Lung microvascular endothelial cell (primary cell): ENCODE measurements at regions not wholly inside any gene's neighbourhood (a gene's known extent, or its start where the extent isn't known, plus 50 kb on each side); places are given as distances from the start of the nearest gene placed in this dataset.

Experiments
- DNase-seq, 2 donors: peaks; one replicate each; pipeline versions ENCODE4 v3.0.0 to v3.0.0-alpha.2; 2010; ENCODE audit warnings: low read depth in 2 of 2

- no peak for DNase-seq
Measured at GRCh38 chr3:168659015-168659414, 563.3 kb upstream of the GOLIM4 start.

GRCh38 chr3:168655611-168656010, 559.9 kb upstream of the GOLIM4 start:
- no peak for DNase-seq

GRCh38 chr3:168654700-168655099, 559.0 kb upstream of the GOLIM4 start:
- no peak for DNase-seq

- no peak for DNase-seq
Measured at GRCh38 chr3:168653255-168653654, 557.5 kb upstream of the GOLIM4 start.

- no peak for DNase-seq
Measured at GRCh38 chr3:168648321-168648720, 552.6 kb upstream of the GOLIM4 start.

GRCh38 chr3:168647582-168647981, 551.9 kb upstream of the GOLIM4 start:
- DNase-seq: no peak

- DNase-seq: no peak
Measured at GRCh38 chr3:168645180-168645579, 549.5 kb upstream of the GOLIM4 start.

- DNase-seq: no peak
Measured at GRCh38 chr3:168628549-168628948, 532.8 kb upstream of the GOLIM4 start.

- DNase-seq: no peak
Measured at GRCh38 chr3:168625477-168625876, 529.8 kb upstream of the GOLIM4 start.

GRCh38 chr3:168624892-168625448, 529.2 kb upstream of the GOLIM4 start:
- no peak for DNase-seq

GRCh38 chr3:168624195-168624594, 528.5 kb upstream of the GOLIM4 start:
- DNase-seq: no peak

- no peak for DNase-seq
Measured at GRCh38 chr3:168622795-168623194, 527.1 kb upstream of the GOLIM4 start.

GRCh38 chr3:168620854-168621253, 525.1 kb upstream of the GOLIM4 start:
- DNase-seq: peak; percentile 10 to 13

- DNase-seq: no peak
Measured at GRCh38 chr3:168618827-168619470, 523.2 kb upstream of the GOLIM4 start.

GRCh38 chr3:168617658-168618057, 521.9 kb upstream of the GOLIM4 start:
- DNase-seq: no peak

GRCh38 chr3:168616915-168617314, 521.2 kb upstream of the GOLIM4 start:
- DNase-seq: no peak

- DNase-seq: no peak
Measured at GRCh38 chr3:168615493-168616020, 519.8 kb upstream of the GOLIM4 start.

- no peak for DNase-seq
Measured at GRCh38 chr3:168613151-168613550, 517.4 kb upstream of the GOLIM4 start.

GRCh38 chr3:168612671-168613070, 516.9 kb upstream of the GOLIM4 start:
- no peak for DNase-seq

GRCh38 chr3:168611826-168612225, 516.1 kb upstream of the GOLIM4 start:
- DNase-seq: no peak

- DNase-seq: no peak
Measured at GRCh38 chr3:168608926-168609325, 513.2 kb upstream of the GOLIM4 start.

GRCh38 chr3:168604767-168605166, 509.0 kb upstream of the GOLIM4 start:
- no peak for DNase-seq

GRCh38 chr3:168598250-168598649, 502.5 kb upstream of the GOLIM4 start:
- DNase-seq: no peak
